Cardiac muscle cell (in vitro differentiated cells and primary cell): ENCODE measurements at regions not wholly inside any gene's neighbourhood (a gene's known extent, or its start where the extent isn't known, plus 50 kb on each side); places are given as distances from the start of the nearest gene placed in this dataset.
"Not testable (repeated sequence)": the region's sequence is repeated elsewhere in the genome, so short reads cannot be mapped to it uniquely, and the experiment has no call there.

Experiments
- DNase-seq, 2 donors: peaks; one replicate each; pipeline versions ENCODE4 v3.0.0 to v3.0.0-alpha.2; 2010 to 2017; ENCODE audit warnings: low read depth in 1 of 2, low spot score in 1 of 2
- H3K27ac ChIP-seq: fragments of 200-600 bp; sonication (generic); 2 replicates; pipeline ENCODE4 v1.5.1; 2016
- H3K27me3 ChIP-seq: fragments of 200-600 bp; sonication (generic); 2 replicates; pipeline ENCODE4 v1.6.0; 2016; ENCODE audit warnings: control low read depth
- H3K36me3 ChIP-seq: fragments of 200-600 bp; sonication (generic); 2 replicates; pipeline ENCODE4 v1.5.1; 2016; ENCODE audit warnings: control low read depth
- H3K4me1 ChIP-seq: fragments of 200-600 bp; sonication (generic); 2 replicates; pipeline ENCODE4 v1.8.1; 2017; ENCODE audit warnings: low read depth, mild to moderate bottlenecking, mixed run types
- H3K4me3 ChIP-seq: fragments of 200-600 bp; sonication (generic); 2 replicates; pipeline ENCODE4 v1.5.1; 2016; ENCODE audit warnings: mild to moderate bottlenecking
- H3K9me3 ChIP-seq: fragments of 200-600 bp; sonication (generic); 2 replicates; pipeline ENCODE4 v1.5.1; 2017; ENCODE audit warnings: low read depth, mild to moderate bottlenecking, control low read depth
- TF ChIP-seq, protein P1 (sequence below): IDR thresholded peaks from 2 replicates; pipeline ENCODE4 v1.5.1; 2012; ENCODE audit warnings: low read depth, mild to moderate bottlenecking, low read length

DNA sequence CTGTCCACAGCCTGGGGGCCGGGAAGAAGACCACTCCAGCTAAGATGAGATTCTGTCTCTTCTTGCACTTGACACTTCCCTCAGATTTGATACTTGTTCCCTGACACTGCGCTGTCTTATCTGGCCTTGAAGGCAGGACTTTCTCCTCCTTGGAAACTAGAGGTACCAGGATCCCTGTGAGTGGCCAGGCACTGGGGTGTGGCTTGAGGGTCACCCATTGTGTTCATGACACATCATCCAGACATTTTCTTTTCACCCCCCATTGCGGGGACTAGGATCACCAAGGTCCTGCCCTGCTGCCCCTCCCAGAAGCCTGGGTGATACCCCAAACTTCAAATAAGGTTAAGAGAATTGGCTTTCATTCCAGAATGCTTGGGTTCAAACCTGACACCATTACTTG, 103.3 kb downstream of the NDFIP1 start:
- DNase-seq = no peak
- Histone ChIP-seq H3K27ac (no peak overlapping the region), H3K36me3 (no peaks in the 10 kb centered on the region), H3K4me1 (no peaks in the 10 kb centered on the region), H3K9me3 (no peaks in the 10 kb centered on the region), H3K27me3 (no peaks in the 10 kb centered on the region), H3K4me3 (no peak overlapping the region)
- TF ChIP-seq, protein P1, sequence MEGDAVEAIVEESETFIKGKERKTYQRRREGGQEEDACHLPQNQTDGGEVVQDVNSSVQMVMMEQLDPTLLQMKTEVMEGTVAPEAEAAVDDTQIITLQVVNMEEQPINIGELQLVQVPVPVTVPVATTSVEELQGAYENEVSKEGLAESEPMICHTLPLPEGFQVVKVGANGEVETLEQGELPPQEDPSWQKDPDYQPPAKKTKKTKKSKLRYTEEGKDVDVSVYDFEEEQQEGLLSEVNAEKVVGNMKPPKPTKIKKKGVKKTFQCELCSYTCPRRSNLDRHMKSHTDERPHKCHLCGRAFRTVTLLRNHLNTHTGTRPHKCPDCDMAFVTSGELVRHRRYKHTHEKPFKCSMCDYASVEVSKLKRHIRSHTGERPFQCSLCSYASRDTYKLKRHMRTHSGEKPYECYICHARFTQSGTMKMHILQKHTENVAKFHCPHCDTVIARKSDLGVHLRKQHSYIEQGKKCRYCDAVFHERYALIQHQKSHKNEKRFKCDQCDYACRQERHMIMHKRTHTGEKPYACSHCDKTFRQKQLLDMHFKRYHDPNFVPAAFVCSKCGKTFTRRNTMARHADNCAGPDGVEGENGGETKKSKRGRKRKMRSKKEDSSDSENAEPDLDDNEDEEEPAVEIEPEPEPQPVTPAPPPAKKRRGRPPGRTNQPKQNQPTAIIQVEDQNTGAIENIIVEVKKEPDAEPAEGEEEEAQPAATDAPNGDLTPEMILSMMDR = no peak

DNA sequence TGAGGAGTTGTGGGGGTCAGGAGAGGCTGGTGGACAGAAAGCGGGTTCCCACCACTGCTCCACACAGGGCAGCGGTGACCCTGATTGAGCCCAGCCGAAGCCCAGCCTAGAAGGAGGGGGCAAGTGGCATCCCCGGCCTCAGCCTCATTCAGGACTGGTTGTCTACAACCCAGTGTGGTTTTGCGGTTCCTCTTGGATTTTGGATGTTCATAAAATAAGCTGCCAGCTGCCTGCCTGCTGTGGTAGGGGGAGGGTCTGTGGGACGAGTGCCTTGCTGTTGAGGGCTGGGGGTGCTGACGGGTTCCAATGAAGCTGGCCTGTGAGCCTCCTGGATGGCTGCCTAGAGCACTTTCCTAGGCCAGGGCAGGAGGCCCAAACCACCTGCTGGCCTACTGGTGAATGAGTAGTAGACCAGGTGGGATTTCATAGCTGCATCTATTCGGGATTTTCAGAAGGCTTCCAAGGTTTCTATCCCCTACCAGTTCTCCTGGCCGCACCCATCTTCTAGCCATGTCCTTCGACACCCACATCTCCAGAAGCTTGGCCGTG, 102.4 kb downstream of the NDFIP1 start:
- TF ChIP-seq, protein P1 = no peak
- Histone ChIP-seq H3K4me1 (no peaks in the 10 kb centered on the region), H3K4me3 (no peak overlapping the region), H3K27ac (no peak overlapping the region), H3K9me3 (no peaks in the 10 kb centered on the region), H3K36me3 (no peaks in the 10 kb centered on the region), H3K27me3 (no peaks in the 10 kb centered on the region)
- no peak for DNase-seq

DNA sequence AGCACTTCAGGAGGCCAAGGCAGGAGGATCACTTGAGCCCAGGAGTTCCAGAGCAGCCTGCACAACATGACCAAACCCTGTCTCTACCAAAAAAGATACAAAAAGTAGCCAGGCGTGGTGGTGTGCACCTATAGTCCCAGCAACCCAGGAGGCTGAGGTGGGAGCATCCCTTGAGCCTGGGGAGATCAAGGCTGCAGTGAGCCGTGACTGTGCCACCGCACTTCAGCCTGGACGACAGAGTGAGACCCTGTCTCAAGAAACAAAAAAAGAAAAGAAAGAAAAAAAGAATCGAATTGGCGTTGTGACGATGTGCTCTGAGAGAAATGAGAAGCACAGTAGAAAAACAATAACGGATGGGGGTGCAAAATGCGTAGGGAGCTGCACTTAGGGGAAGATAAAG, 101.4 kb downstream of the NDFIP1 start:
- Histone ChIP-seq H3K36me3 (no peaks in the 10 kb centered on the region), H3K27me3 (no peaks in the 10 kb centered on the region), H3K27ac (no peak overlapping the region), H3K4me1 (no peaks in the 10 kb centered on the region), H3K4me3 (no peak overlapping the region), H3K9me3 (no peaks in the 10 kb centered on the region)
- no peak for DNase-seq
- TF ChIP-seq, protein P1 = no peak

DNA sequence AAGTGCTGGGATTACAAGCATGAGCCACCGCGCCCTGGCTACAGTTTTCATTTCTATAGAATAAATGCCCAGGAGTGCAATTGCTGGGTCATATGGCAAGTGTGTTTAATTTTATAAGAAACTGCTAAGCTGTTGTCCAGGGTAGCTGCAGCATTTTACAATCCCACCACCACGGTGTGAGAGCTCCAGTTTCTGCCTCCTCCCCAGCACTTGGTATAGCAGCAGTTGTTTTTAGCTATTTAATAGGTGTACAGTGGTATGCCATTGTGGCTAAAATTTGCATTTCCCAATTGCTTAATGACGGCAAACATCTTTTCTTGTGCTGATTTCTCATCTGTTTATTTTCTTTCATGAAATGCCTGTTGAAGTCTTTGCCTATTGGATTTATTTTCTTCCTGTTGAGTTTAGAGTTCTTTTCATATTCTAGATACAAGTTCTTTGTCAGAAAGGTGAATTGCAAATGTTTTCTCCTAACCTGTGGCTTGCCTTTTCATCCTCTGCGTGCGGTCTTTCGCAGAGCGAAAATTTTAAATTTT, 100.3 kb downstream of the NDFIP1 start:
- TF ChIP-seq, protein P1 = no peak
- no peaks in the 10 kb centered on the region for H3K9me3 ChIP-seq
- H3K4me1 ChIP-seq = no peaks in the 10 kb centered on the region
- no peak for DNase-seq
- no peaks in the 10 kb centered on the region for H3K36me3 ChIP-seq
- H3K27me3 ChIP-seq = no peaks in the 10 kb centered on the region
- H3K4me3 ChIP-seq = no peak overlapping the region
- no peak overlapping the region for H3K27ac ChIP-seq

DNA sequence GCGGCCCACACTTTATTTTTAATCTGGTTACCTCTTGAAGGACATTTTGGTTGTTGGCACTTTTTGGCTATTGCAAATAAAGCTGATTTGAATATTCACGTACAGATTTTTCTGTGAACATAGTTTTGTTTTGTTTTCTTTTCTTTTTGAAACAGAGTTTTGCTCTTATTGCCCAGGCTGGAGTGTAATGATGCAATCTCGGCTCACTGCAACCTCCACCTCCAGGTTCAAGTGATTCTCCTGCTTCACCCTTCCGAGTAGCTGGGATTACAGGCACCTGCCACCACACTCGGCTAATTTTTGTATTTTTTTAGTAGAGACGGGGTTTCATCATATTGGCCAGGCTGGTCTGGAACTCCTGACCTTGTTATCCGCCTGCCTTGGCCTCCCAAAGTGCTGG, 99.7 kb downstream of the NDFIP1 start:
- not testable (repeated sequence) for H3K9me3 ChIP-seq, H3K4me1 ChIP-seq, H3K4me3 ChIP-seq, H3K27ac ChIP-seq, H3K36me3 ChIP-seq, DNase-seq, H3K27me3 ChIP-seq

DNA sequence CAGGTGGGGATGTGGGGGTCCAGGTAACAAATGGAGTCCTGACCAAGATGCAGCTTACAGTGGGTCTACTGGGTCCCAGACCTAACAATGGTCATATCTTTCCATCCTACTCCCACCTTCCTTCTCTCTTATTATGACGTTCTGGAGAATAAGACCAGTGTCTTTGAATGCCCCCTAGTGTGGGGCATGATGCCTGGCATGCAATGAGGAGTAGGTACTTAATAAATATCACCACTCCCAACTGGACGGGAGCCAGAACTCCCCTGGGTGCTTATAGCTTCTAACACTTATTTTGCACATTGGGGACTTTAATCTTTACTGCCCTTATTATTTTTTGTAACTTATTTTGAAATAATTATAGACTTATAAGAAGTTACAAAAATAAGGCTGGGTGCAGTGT, 98.2 kb downstream of the NDFIP1 start:
- Histone ChIP-seq H3K27me3 (no peaks in the 10 kb centered on the region), H3K27ac (no peak overlapping the region), H3K9me3 (no peaks in the 10 kb centered on the region), H3K4me1 (no peaks in the 10 kb centered on the region), H3K36me3 (no peaks in the 10 kb centered on the region), H3K4me3 (no peak overlapping the region)
- no peak for DNase-seq
- TF ChIP-seq, protein P1 = no peak
